ENCODE measurements at regions not wholly inside any gene's neighbourhood (a gene's known extent, or its start where the extent isn't known, plus 50 kb on each side); places are given as distances from the start of the nearest gene placed in this dataset.
A peak's percentile ranks its signal among the peaks of the same experiment; 100 is the strongest.
"Not testable (repeated sequence)": the region's sequence is repeated elsewhere in the genome, so short reads cannot be mapped to it uniquely, and the experiment has no call there.

- peaks cover 16% of the 10 kb centered on the region for H3K9me3 ChIP-seq (ENCODE audit: control insufficient read depth, low read length)
- H3K9ac ChIP-seq (ENCODE audit: low read length); H3K4me1 ChIP-seq (ENCODE audit: control insufficient read depth, insufficient read depth, low read length); H3K27me3 ChIP-seq (replicated peaks; ENCODE audit: control insufficient read depth, insufficient read depth, low read length); H3K36me3 ChIP-seq (ENCODE audit: control insufficient read depth, insufficient read depth, low read length, severe bottlenecking); DNase-seq (ENCODE audit: low read depth); H3K4me3 ChIP-seq (ENCODE audit: low read length): not testable (repeated sequence)
Observed at GRCh38 chr7:19953411-19953810, 180.0 kb upstream of the TMEM196 start.

GRCh38 chr7:19948160-19948559 lies 174.7 kb upstream of the TMEM196 start:
- no peak overlapping the region for H3K4me3 ChIP-seq (ENCODE audit: low read length)
- no peaks in the 10 kb centered on the region for H3K4me1 ChIP-seq (ENCODE audit: control insufficient read depth, insufficient read depth, low read length)
- no peaks in the 10 kb centered on the region for H3K36me3 ChIP-seq (ENCODE audit: control insufficient read depth, insufficient read depth, low read length, severe bottlenecking)
- DNase-seq (ENCODE audit: low read depth) = no peak
- no peaks in the 10 kb centered on the region for H3K27me3 ChIP-seq (replicated peaks; ENCODE audit: control insufficient read depth, insufficient read depth, low read length)
- H3K9me3 ChIP-seq (ENCODE audit: control insufficient read depth, low read length) = peaks cover 4% of the 10 kb centered on the region
- H3K9ac ChIP-seq (ENCODE audit: low read length) = no peak overlapping the region

- Histone ChIP-seq H3K9ac (ENCODE audit: low read length) (no peak overlapping the region), H3K36me3 (ENCODE audit: control insufficient read depth, insufficient read depth, low read length, severe bottlenecking) (no peaks in the 10 kb centered on the region), H3K27me3 (replicated peaks; ENCODE audit: control insufficient read depth, insufficient read depth, low read length) (no peaks in the 10 kb centered on the region), H3K4me3 (ENCODE audit: low read length) (no peak overlapping the region), H3K9me3 (ENCODE audit: control insufficient read depth, low read length) (no peaks in the 10 kb centered on the region), H3K4me1 (ENCODE audit: control insufficient read depth, insufficient read depth, low read length) (peaks cover 4% of the 10 kb centered on the region)
- no peak for DNase-seq (ENCODE audit: low read depth)
Observed at GRCh38 chr7:19944363-19945120, 171.1 kb upstream of the TMEM196 start.

GRCh38 chr7:19939746-19940145 lies 166.3 kb upstream of the TMEM196 start:
- H3K9me3 ChIP-seq (ENCODE audit: control insufficient read depth, low read length) = peaks cover 14% of the 10 kb centered on the region
- peaks cover 4% of the 10 kb centered on the region for H3K4me1 ChIP-seq (ENCODE audit: control insufficient read depth, insufficient read depth, low read length)
- H3K27me3 ChIP-seq (replicated peaks; ENCODE audit: control insufficient read depth, insufficient read depth, low read length) = no peaks in the 10 kb centered on the region
- no peak overlapping the region for H3K4me3 ChIP-seq (ENCODE audit: low read length)
- H3K36me3 ChIP-seq (ENCODE audit: control insufficient read depth, insufficient read depth, low read length, severe bottlenecking) = no peaks in the 10 kb centered on the region
- no peak overlapping the region for H3K9ac ChIP-seq (ENCODE audit: low read length)
- no peak for DNase-seq (ENCODE audit: low read depth)

GRCh38 chr7:19932549-19933249 lies 159.3 kb upstream of the TMEM196 start:
- H3K36me3 ChIP-seq (ENCODE audit: control insufficient read depth, insufficient read depth, low read length, severe bottlenecking) = no peaks in the 10 kb centered on the region
- H3K4me3 ChIP-seq (ENCODE audit: low read length) = no peak overlapping the region
- H3K9me3 ChIP-seq (ENCODE audit: control insufficient read depth, low read length) = peaks cover 14% of the 10 kb centered on the region
- no peak overlapping the region for H3K9ac ChIP-seq (ENCODE audit: low read length)
- DNase-seq (ENCODE audit: low read depth) = no peak
- no peaks in the 10 kb centered on the region for H3K27me3 ChIP-seq (replicated peaks; ENCODE audit: control insufficient read depth, insufficient read depth, low read length)
- peaks cover 13% of the 10 kb centered on the region for H3K4me1 ChIP-seq (ENCODE audit: control insufficient read depth, insufficient read depth, low read length)

- H3K27me3 ChIP-seq (replicated peaks; ENCODE audit: control insufficient read depth, insufficient read depth, low read length) = no peaks in the 10 kb centered on the region
- H3K4me1 ChIP-seq (ENCODE audit: control insufficient read depth, insufficient read depth, low read length) = peaks cover 13% of the 10 kb centered on the region
- no peak overlapping the region for H3K4me3 ChIP-seq (ENCODE audit: low read length)
- no peak overlapping the region for H3K9ac ChIP-seq (ENCODE audit: low read length)
- DNase-seq (ENCODE audit: low read depth) = no peak
- H3K36me3 ChIP-seq (ENCODE audit: control insufficient read depth, insufficient read depth, low read length, severe bottlenecking) = no peaks in the 10 kb centered on the region
- H3K9me3 ChIP-seq (ENCODE audit: control insufficient read depth, low read length) = peaks cover 5% of the 10 kb centered on the region
Observed at GRCh38 chr7:19930851-19931250, 157.4 kb upstream of the TMEM196 start.

GRCh38 chr7:19930051-19930450 lies 156.6 kb upstream of the TMEM196 start:
- DNase-seq (ENCODE audit: low read depth) = no peak

GRCh38 chr7:19928247-19928646 lies 154.8 kb upstream of the TMEM196 start:
- no peaks in the 10 kb centered on the region for H3K9me3 ChIP-seq (ENCODE audit: control insufficient read depth, low read length)
- no peaks in the 10 kb centered on the region for H3K27me3 ChIP-seq (replicated peaks; ENCODE audit: control insufficient read depth, insufficient read depth, low read length)
- peaks cover 13% of the 10 kb centered on the region for H3K4me1 ChIP-seq (ENCODE audit: control insufficient read depth, insufficient read depth, low read length)
- DNase-seq (ENCODE audit: low read depth) = no peak
- H3K9ac ChIP-seq (ENCODE audit: low read length) = peak overlapping the region; percentile 64
- H3K4me3 ChIP-seq (ENCODE audit: low read length) = no peak overlapping the region
- H3K36me3 ChIP-seq (ENCODE audit: control insufficient read depth, insufficient read depth, low read length, severe bottlenecking) = no peaks in the 10 kb centered on the region

More at GRCh38 chr7:19930051-19930450, 156.6 kb upstream of the TMEM196 start:
- Histone ChIP-seq H3K9ac (ENCODE audit: low read length) (no peak overlapping the region), H3K4me1 (ENCODE audit: control insufficient read depth, insufficient read depth, low read length) (peaks cover 13% of the 10 kb centered on the region), H3K9me3 (ENCODE audit: control insufficient read depth, low read length) (no peaks in the 10 kb centered on the region), H3K4me3 (ENCODE audit: low read length) (no peak overlapping the region), H3K36me3 (ENCODE audit: control insufficient read depth, insufficient read depth, low read length, severe bottlenecking) (no peaks in the 10 kb centered on the region), H3K27me3 (replicated peaks; ENCODE audit: control insufficient read depth, insufficient read depth, low read length) (no peaks in the 10 kb centered on the region)

- Histone ChIP-seq H3K36me3 (ENCODE audit: control insufficient read depth, insufficient read depth, low read length, severe bottlenecking) (no peaks in the 10 kb centered on the region), H3K9me3 (ENCODE audit: control insufficient read depth, low read length) (no peaks in the 10 kb centered on the region), H3K4me1 (ENCODE audit: control insufficient read depth, insufficient read depth, low read length) (peaks cover 41% of the 10 kb centered on the region), H3K27me3 (replicated peaks; ENCODE audit: control insufficient read depth, insufficient read depth, low read length) (no peaks in the 10 kb centered on the region), H3K4me3 (ENCODE audit: low read length) (no peak overlapping the region), H3K9ac (ENCODE audit: low read length) (peak overlapping the region; percentile 77)
- no peak for DNase-seq (ENCODE audit: low read depth)
Observed at GRCh38 chr7:19920705-19921104, 147.3 kb upstream of the TMEM196 start.

- Histone ChIP-seq H3K4me1 (ENCODE audit: control insufficient read depth, insufficient read depth, low read length) (peaks cover 46% of the 10 kb centered on the region), H3K4me3 (ENCODE audit: low read length) (peak overlapping the region; percentile 25), H3K9ac (ENCODE audit: low read length) (peak overlapping the region; percentile 77), H3K9me3 (ENCODE audit: control insufficient read depth, low read length) (no peaks in the 10 kb centered on the region), H3K36me3 (ENCODE audit: control insufficient read depth, insufficient read depth, low read length, severe bottlenecking) (no peaks in the 10 kb centered on the region), H3K27me3 (replicated peaks; ENCODE audit: control insufficient read depth, insufficient read depth, low read length) (no peaks in the 10 kb centered on the region)
- no peak for DNase-seq (ENCODE audit: low read depth)
Observed at GRCh38 chr7:19920166-19920565, 146.7 kb upstream of the TMEM196 start.

GRCh38 chr7:19919261-19920095 lies 146.1 kb upstream of the TMEM196 start:
- DNase-seq (ENCODE audit: low read depth) = no peak
- no peaks in the 10 kb centered on the region for H3K36me3 ChIP-seq (ENCODE audit: control insufficient read depth, insufficient read depth, low read length, severe bottlenecking)

More at GRCh38 chr7:19919261-19920095, 146.1 kb upstream of the TMEM196 start:
- Histone ChIP-seq H3K27me3 (replicated peaks; ENCODE audit: control insufficient read depth, insufficient read depth, low read length) (no peaks in the 10 kb centered on the region), H3K4me3 (ENCODE audit: low read length) (peak overlapping the region; percentile 25), H3K9me3 (ENCODE audit: control insufficient read depth, low read length) (no peaks in the 10 kb centered on the region), H3K4me1 (ENCODE audit: control insufficient read depth, insufficient read depth, low read length) (peaks cover 46% of the 10 kb centered on the region), H3K9ac (ENCODE audit: low read length) (peak overlapping the region; percentile 77)

Data from adipocyte (in vitro differentiated cells).